Esophagus squamous epithelium (tissue), 4 donors: ENCODE measurements at regions not wholly inside any gene's neighbourhood (a gene's known extent, or its start where the extent isn't known, plus 50 kb on each side); places are given as distances from the start of the nearest gene placed in this dataset.

Source experiments
- POLR2A ChIP-seq, 4 donors: fragments of 450-650 bp; IDR thresholded peaks; one replicate each; pipeline ENCODE4 v1.6.1; 2017; ENCODE audit warnings: antibody characterized with exemption in 4 of 4, mild to moderate bottlenecking in 4 of 4, moderate library complexity in 3 of 4
- TF ChIP-seq, protein P1 (sequence below), 6 experiments: fragments of 450-650 bp in 4 of 6; fragments of 200-600 bp in 2 of 6; sonication (generic) in 2 of 6; IDR thresholded peaks; one replicate each; pipeline ENCODE4 v1.5.1; 2016 to 2019; ENCODE audit warnings: antibody characterized with exemption in 6 of 6, mild to moderate bottlenecking in 4 of 6, moderate library complexity in 4 of 6

DNA sequence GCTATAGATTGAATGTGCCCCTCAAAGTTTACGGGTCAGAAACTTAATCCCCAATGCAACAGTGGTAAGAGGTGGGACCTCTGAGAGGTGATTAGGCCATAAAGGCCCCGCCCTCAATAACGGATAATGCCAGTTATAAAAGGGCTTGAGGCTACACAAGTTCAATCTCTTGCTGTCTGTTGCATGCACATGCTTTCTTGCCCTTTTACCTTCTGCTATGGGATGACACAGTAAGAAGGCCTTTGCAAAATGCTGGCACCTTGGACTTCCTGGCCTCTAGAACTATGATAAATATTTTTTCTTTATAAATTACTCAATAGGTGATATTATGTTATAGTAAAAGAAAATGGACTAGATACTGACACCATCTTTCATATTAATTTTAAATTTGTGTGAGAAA, 806.1 kb downstream of the TENT5A start:
- TF ChIP-seq, protein P1, sequence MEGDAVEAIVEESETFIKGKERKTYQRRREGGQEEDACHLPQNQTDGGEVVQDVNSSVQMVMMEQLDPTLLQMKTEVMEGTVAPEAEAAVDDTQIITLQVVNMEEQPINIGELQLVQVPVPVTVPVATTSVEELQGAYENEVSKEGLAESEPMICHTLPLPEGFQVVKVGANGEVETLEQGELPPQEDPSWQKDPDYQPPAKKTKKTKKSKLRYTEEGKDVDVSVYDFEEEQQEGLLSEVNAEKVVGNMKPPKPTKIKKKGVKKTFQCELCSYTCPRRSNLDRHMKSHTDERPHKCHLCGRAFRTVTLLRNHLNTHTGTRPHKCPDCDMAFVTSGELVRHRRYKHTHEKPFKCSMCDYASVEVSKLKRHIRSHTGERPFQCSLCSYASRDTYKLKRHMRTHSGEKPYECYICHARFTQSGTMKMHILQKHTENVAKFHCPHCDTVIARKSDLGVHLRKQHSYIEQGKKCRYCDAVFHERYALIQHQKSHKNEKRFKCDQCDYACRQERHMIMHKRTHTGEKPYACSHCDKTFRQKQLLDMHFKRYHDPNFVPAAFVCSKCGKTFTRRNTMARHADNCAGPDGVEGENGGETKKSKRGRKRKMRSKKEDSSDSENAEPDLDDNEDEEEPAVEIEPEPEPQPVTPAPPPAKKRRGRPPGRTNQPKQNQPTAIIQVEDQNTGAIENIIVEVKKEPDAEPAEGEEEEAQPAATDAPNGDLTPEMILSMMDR (IDR thresholded peaks at IDR 0.05), result no peak
- no peak for TF ChIP-seq POLR2A (IDR thresholded peaks at IDR 0.05)
